ENCODE measurements at regions not wholly inside any gene's neighbourhood (a gene's known extent, or its start where the extent isn't known, plus 50 kb on each side); places are given as distances from the start of the nearest gene placed in this dataset.

GRCh38 chr3:135581806-135582205 is 383.7 kb upstream of the PPP2R3A start:
- TF ChIP-seq CTCF (conservative IDR thresholded peaks at IDR 0.05; ENCODE audit: low read length) (no peak), EZH2phosphoT487 (IDR thresholded peaks at IDR 0.05; ENCODE audit: borderline replicate concordance, low read depth, low read length) (no peak)

Measured in OCI-LY7 (cell line).